ENCODE measurements at regions not wholly inside any gene's neighbourhood (a gene's known extent, or its start where the extent isn't known, plus 50 kb on each side); places are given as distances from the start of the nearest gene placed in this dataset.

GRCh38 chr7:47720907-47721244, 139.0 kb upstream of the TNS3 start:
- Histone ChIP-seq H2AFZ (no peak overlapping the region), H3K4me2 (no peak overlapping the region), H3K9me3 (ENCODE audit: low read depth) (no peaks in the 10 kb centered on the region), H4K20me1 (ENCODE audit: insufficient read depth, poor library complexity, severe bottlenecking) (no peaks in the 10 kb centered on the region), H3K27ac (no peak overlapping the region), H3K4me1 (ENCODE audit: insufficient read depth) (peaks cover 11% of the 10 kb centered on the region), H3K27me3 (no peaks in the 10 kb centered on the region), H3K79me2 (no peaks in the 10 kb centered on the region), H3K9me2 (replicated peaks; ENCODE audit: insufficient read depth) (no peaks in the 10 kb centered on the region), H3K36me3 (replicated peaks; ENCODE audit: insufficient read depth, low read depth) (no peaks in the 10 kb centered on the region), H3K4me3 (no peak overlapping the region)
- DNase-seq (ENCODE audit: low spot score) = no peak
- no peak for TF ChIP-seq CTCF (IDR thresholded peaks at IDR 0.05; ENCODE audit: poor library complexity)
- TF ChIP-seq EZH2phosphoT487 (IDR thresholded peaks at IDR 0.05; ENCODE audit: low read depth, severe bottlenecking, unreplicated experiment) = no peak
- TF ChIP-seq EZH2 (IDR thresholded peaks at IDR 0.05; ENCODE audit: borderline replicate concordance) = no peak
- 92% methylated on average over 8 of the region's 8 CpGs for WGBS (ENCODE audit: low lambda C conversion rate, missing lambda C conversion rate)

- Histone ChIP-seq H3K36me3 (replicated peaks; ENCODE audit: insufficient read depth, low read depth) (no peaks in the 10 kb centered on the region), H3K27me3 (no peaks in the 10 kb centered on the region), H3K4me2 (no peak overlapping the region), H3K27ac (no peak overlapping the region), H4K20me1 (ENCODE audit: insufficient read depth, poor library complexity, severe bottlenecking) (no peaks in the 10 kb centered on the region), H3K79me2 (no peaks in the 10 kb centered on the region), H3K4me1 (ENCODE audit: insufficient read depth) (peaks cover 11% of the 10 kb centered on the region), H2AFZ (no peak overlapping the region), H3K9me3 (ENCODE audit: low read depth) (no peaks in the 10 kb centered on the region), H3K9me2 (replicated peaks; ENCODE audit: insufficient read depth) (no peaks in the 10 kb centered on the region), H3K4me3 (no peak overlapping the region)
- DNase-seq (ENCODE audit: low spot score) = no peak
- TF ChIP-seq EZH2phosphoT487 (IDR thresholded peaks at IDR 0.05; ENCODE audit: low read depth, severe bottlenecking, unreplicated experiment) = no peak
- TF ChIP-seq CTCF (IDR thresholded peaks at IDR 0.05; ENCODE audit: poor library complexity) = no peak
- TF ChIP-seq EZH2 (IDR thresholded peaks at IDR 0.05; ENCODE audit: borderline replicate concordance) = no peak
- 63% methylated on average over 12 of the region's 12 CpGs for WGBS (ENCODE audit: low lambda C conversion rate, missing lambda C conversion rate)
These were observed 138.4 kb upstream of the TNS3 start for GRCh38 chr7:47720141-47720906.

GRCh38 chr7:47719675-47720074, 137.8 kb upstream of the TNS3 start:
- WGBS (ENCODE audit: low lambda C conversion rate, missing lambda C conversion rate) = 75% methylated on average over 7 of the region's 7 CpGs
- Histone ChIP-seq H4K20me1 (ENCODE audit: insufficient read depth, poor library complexity, severe bottlenecking) (no peaks in the 10 kb centered on the region), H3K36me3 (replicated peaks; ENCODE audit: insufficient read depth, low read depth) (no peaks in the 10 kb centered on the region), H3K27ac (no peak overlapping the region), H3K4me3 (no peak overlapping the region), H2AFZ (no peak overlapping the region), H3K9me2 (replicated peaks; ENCODE audit: insufficient read depth) (no peaks in the 10 kb centered on the region), H3K4me1 (ENCODE audit: insufficient read depth) (peaks cover 11% of the 10 kb centered on the region), H3K9me3 (ENCODE audit: low read depth) (no peaks in the 10 kb centered on the region), H3K79me2 (no peaks in the 10 kb centered on the region), H3K27me3 (no peaks in the 10 kb centered on the region), H3K4me2 (no peak overlapping the region)
- no peak for DNase-seq (ENCODE audit: low spot score)
- TF ChIP-seq CTCF (IDR thresholded peaks at IDR 0.05; ENCODE audit: poor library complexity) (no peak), EZH2phosphoT487 (IDR thresholded peaks at IDR 0.05; ENCODE audit: low read depth, severe bottlenecking, unreplicated experiment) (no peak), EZH2 (IDR thresholded peaks at IDR 0.05; ENCODE audit: borderline replicate concordance) (no peak)
